DMS 273 treated with DMSO at 0.1 percent for 48 hours (cell line): ENCODE measurements at regions not wholly inside any gene's neighbourhood (a gene's known extent, or its start where the extent isn't known, plus 50 kb on each side); places are given as distances from the start of the nearest gene placed in this dataset.
"Not testable (repeated sequence)": the region's sequence is repeated elsewhere in the genome, so short reads cannot be mapped to it uniquely, and the experiment has no call there.

Source experiments
- DNase-seq: peaks from one replicate; lab custom pipeline; 2025; lab: John Stamatoyannopoulos, UW

- no peak for DNase-seq
These were observed 604.8 kb upstream of the ADAMTS5 start for GRCh38 chr21:27571706-27572105.

GRCh38 chr21:27570306-27570868, 603.5 kb upstream of the ADAMTS5 start:
- no peak for DNase-seq

GRCh38 chr21:27569831-27570230, 602.9 kb upstream of the ADAMTS5 start:
- no peak for DNase-seq

- no peak for DNase-seq
These were observed 602.2 kb upstream of the ADAMTS5 start for GRCh38 chr21:27569091-27569490.

- no peak for DNase-seq
These were observed 600.5 kb upstream of the ADAMTS5 start for GRCh38 chr21:27567381-27567780.

GRCh38 chr21:27566521-27566920, 599.6 kb upstream of the ADAMTS5 start:
- DNase-seq = no peak

- DNase-seq = no peak
These were observed 598.5 kb upstream of the ADAMTS5 start for GRCh38 chr21:27565364-27565763.

GRCh38 chr21:27564684-27565301, 597.9 kb upstream of the ADAMTS5 start:
- no peak for DNase-seq

- DNase-seq = no peak
These were observed 595.4 kb upstream of the ADAMTS5 start for GRCh38 chr21:27562303-27562702.

GRCh38 chr21:27561116-27561515, 594.2 kb upstream of the ADAMTS5 start:
- no peak for DNase-seq

GRCh38 chr21:27557356-27557755, 590.5 kb upstream of the ADAMTS5 start:
- no peak for DNase-seq

- no peak for DNase-seq
These were observed 589.1 kb upstream of the ADAMTS5 start for GRCh38 chr21:27555996-27556395.

- DNase-seq = no peak
These were observed 583.4 kb upstream of the ADAMTS5 start for GRCh38 chr21:27550287-27550686.

- DNase-seq = no peak
These were observed 581.6 kb upstream of the ADAMTS5 start for GRCh38 chr21:27548486-27548885.

GRCh38 chr21:27545754-27546349, 579.0 kb upstream of the ADAMTS5 start:
- no peak for DNase-seq

- DNase-seq = not testable (repeated sequence)
These were observed 575.2 kb upstream of the ADAMTS5 start for GRCh38 chr21:27542126-27542525.

GRCh38 chr21:27536319-27536718, 569.4 kb upstream of the ADAMTS5 start:
- DNase-seq = no peak

- DNase-seq = no peak
These were observed 568.3 kb upstream of the ADAMTS5 start for GRCh38 chr21:27535188-27535587.

- no peak for DNase-seq
These were observed 567.3 kb upstream of the ADAMTS5 start for GRCh38 chr21:27534206-27534605.

GRCh38 chr21:27532076-27532475, 565.2 kb upstream of the ADAMTS5 start:
- no peak for DNase-seq

GRCh38 chr21:27528697-27529096, 561.8 kb upstream of the ADAMTS5 start:
- DNase-seq = no peak

GRCh38 chr21:27526451-27526850, 559.6 kb upstream of the ADAMTS5 start:
- DNase-seq = no peak

GRCh38 chr21:27525780-27526179, 558.9 kb upstream of the ADAMTS5 start:
- no peak for DNase-seq

GRCh38 chr21:27519361-27519760, 552.5 kb upstream of the ADAMTS5 start:
- DNase-seq = no peak
